ENCODE measurements at regions not wholly inside any gene's neighbourhood (a gene's known extent, or its start where the extent isn't known, plus 50 kb on each side); places are given as distances from the start of the nearest gene placed in this dataset.
"Not testable (repeated sequence)": the region's sequence is repeated elsewhere in the genome, so short reads cannot be mapped to it uniquely, and the experiment has no call there.

DNA sequence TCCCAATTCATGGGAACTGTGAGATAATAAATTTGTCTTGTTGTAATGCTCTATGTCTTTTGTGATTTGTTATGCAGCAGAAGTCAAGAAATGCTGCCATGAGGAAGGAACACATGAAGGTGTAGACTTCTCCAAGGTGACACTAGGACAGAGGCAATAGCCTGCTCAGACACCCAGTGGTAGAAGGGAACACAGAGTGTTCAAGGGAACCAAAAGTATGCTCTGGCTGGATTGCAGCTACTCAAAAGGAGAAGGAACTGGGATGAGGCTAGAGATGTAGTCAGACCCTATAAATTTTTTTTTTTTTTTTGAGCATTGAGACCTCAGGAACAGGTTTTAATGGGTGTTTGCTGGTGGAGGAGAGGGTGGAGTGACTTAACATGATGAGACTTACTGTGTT lies 232.5 kb downstream of the PARP8 start:
- Histone ChIP-seq H3K27ac (ENCODE audit: low read length) (no peak overlapping the region), H3K4me1 (ENCODE audit: control insufficient read depth, low read depth, low read length) (peaks cover 4% of the 10 kb centered on the region), H3K36me3 (ENCODE audit: control insufficient read depth, low read depth, low read length) (no peaks in the 10 kb centered on the region), H3K9me3 (ENCODE audit: control insufficient read depth, low read depth, low read length) (no peaks in the 10 kb centered on the region), H3K27me3 (ENCODE audit: control insufficient read depth, insufficient read depth, low read length) (no peaks in the 10 kb centered on the region), H3K9ac (ENCODE audit: low read length) (no peak overlapping the region), H3K4me3 (ENCODE audit: low read length) (no peak overlapping the region)

DNA sequence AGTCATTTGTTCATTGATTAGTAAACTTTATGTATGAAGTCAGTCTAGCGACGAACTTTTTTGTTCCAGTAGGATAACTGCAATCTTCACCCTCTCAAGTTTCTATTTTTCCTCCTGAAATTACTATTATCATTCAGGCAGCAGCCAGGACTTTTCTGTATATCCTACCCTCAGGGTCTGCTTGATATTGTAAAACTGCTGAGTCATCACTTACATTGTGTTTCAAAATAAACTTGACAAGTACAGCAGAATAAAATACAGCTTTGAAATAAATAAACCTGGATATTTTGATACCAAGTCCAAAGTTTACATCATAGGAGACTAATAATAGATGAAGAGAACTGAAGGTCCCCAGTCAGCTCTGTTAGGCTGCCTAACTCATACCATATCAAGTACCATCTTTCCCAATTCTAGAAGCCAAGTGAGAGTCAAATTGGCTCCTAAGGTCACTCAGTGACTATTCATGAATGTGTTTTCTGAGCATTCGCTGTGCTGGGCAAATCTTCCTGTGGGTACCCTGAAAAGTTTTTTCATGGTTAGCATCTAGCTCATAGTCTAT lies 234.6 kb downstream of the PARP8 start:
- Histone ChIP-seq H3K4me1 (ENCODE audit: control insufficient read depth, low read depth, low read length) (peaks cover 4% of the 10 kb centered on the region), H3K9ac (ENCODE audit: low read length) (no peak overlapping the region), H3K27ac (ENCODE audit: low read length) (no peak overlapping the region), H3K9me3 (ENCODE audit: control insufficient read depth, low read depth, low read length) (no peaks in the 10 kb centered on the region), H3K36me3 (ENCODE audit: control insufficient read depth, low read depth, low read length) (no peaks in the 10 kb centered on the region), H3K27me3 (ENCODE audit: control insufficient read depth, insufficient read depth, low read length) (no peaks in the 10 kb centered on the region), H3K4me3 (ENCODE audit: low read length) (no peak overlapping the region)

DNA sequence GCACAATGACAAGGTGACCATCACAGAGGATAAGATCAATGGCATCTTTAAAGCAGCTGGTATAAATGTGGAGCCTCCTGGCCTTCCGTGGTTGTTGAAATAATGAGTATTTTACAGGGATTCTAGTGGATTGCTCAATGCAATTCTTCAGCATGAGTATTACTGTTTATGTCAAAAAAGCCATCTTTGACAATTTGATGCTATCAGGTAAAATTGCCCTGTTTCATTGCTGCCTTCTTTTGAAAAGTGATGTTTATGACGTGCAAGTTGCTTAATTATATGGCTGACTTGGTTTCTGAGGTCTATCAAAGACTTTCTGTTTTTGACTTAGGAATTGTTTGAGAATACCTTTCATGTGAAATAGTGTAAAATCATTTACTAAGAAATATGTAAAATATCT lies 237.2 kb downstream of the PARP8 start:
- no peaks in the 10 kb centered on the region for H3K9me3 ChIP-seq (ENCODE audit: control insufficient read depth, low read depth, low read length)
- H3K27me3 ChIP-seq (ENCODE audit: control insufficient read depth, insufficient read depth, low read length), result no peaks in the 10 kb centered on the region
- peaks cover 4% of the 10 kb centered on the region for H3K4me1 ChIP-seq (ENCODE audit: control insufficient read depth, low read depth, low read length)
- H3K27ac ChIP-seq (ENCODE audit: low read length), result no peak overlapping the region
- H3K4me3 ChIP-seq (ENCODE audit: low read length), result no peak overlapping the region
- H3K36me3 ChIP-seq (ENCODE audit: control insufficient read depth, low read depth, low read length), result no peaks in the 10 kb centered on the region
- no peak overlapping the region for H3K9ac ChIP-seq (ENCODE audit: low read length)

DNA sequence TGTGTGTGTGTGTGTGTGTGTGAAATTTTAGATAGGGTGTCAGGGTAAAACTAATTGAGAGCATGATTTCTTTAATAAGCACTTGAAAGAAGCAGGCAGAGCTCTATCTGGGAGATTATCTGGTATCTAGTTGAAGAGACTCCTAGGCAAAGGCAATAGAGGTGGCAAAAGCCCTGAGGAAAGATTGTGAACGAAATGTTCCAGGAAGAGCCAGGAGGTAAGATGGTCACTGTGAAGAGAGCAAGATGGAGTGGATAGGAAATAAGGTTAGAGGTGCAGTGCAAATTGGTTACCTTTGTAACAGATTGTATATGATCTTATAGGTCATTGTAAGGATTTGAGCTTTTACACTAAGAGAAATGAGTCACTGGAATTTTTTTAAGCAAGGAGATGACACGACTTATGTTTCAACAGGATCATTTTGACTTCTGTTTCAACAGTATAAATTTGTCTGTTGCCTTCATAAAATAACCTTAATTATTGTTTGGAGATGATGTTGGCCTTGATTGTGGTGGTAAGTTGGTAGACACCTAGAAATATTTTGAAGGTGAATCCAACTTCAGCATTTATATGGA lies 239.6 kb downstream of the PARP8 start:
- no peak overlapping the region for H3K4me3 ChIP-seq (ENCODE audit: low read length)
- H3K9ac ChIP-seq (ENCODE audit: low read length), result no peak overlapping the region
- H3K36me3 ChIP-seq (ENCODE audit: control insufficient read depth, low read depth, low read length), result no peaks in the 10 kb centered on the region
- no peaks in the 10 kb centered on the region for H3K27me3 ChIP-seq (ENCODE audit: control insufficient read depth, insufficient read depth, low read length)
- no peak overlapping the region for H3K27ac ChIP-seq (ENCODE audit: low read length)
- H3K4me1 ChIP-seq (ENCODE audit: control insufficient read depth, low read depth, low read length), result no peaks in the 10 kb centered on the region
- no peaks in the 10 kb centered on the region for H3K9me3 ChIP-seq (ENCODE audit: control insufficient read depth, low read depth, low read length)

DNA sequence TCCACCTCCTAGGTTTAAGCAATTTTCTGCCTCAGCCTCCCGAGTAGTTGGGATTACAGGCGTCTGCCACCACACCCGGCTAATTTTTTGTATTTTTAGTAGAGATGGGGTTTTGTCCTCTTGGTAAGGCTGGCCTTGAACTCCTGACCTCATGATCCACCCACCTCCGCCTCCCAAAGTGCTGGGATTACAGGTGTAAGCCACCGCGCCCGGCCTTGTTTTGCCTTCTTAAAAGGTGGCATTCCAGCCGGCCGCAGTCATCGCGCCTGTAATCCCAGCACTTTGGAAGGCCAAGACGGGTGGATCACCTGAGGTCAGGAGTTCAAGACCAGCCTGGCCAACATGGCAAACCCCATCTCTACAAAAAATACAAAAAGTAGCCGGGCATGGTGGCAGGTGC lies 253.7 kb downstream of the PARP8 start:
- H3K27ac ChIP-seq (ENCODE audit: low read length); H3K4me3 ChIP-seq (ENCODE audit: low read length); H3K9ac ChIP-seq (ENCODE audit: low read length): not testable (repeated sequence)

DNA sequence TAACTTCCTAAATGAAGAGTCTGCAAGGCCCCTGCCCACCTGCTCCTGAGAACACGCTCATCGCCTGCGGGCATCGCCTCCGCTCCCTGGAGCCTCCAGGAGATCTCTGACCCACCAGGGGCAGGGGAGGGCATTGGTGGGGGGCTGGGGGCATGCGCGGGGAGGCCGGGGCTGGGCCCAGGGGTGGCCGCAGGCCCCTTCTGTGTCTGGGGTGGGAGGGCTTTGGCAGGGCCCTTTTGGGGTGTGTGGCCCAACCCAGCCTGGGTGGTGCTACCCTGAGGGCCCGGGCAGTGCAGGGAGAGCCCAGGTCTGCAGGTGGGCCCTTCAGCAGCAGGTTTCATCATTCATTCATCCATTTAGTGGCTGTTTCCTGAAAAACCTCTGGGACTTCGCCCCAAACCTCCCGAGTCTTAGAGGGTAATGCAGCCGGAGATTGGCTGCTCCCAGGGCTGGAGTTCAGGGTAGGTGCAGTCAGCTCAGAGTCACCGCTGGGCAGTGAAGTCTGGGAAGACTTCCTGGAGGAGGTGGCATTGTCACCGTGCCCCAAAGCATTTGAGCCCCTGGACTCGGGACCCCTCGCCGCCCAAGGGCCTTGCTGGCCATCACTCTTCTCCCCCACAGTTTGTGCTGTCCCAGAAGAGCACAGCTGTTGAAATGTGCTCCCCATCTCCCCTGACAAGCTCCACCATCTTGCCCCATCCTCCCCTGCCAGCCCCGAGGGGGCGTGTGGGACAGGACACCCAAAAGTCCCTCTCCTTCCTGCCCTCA lies 255.1 kb downstream of the PARP8 start:
- Histone ChIP-seq H3K4me3 (ENCODE audit: low read length) (no peak overlapping the region), H3K27ac (ENCODE audit: low read length) (no peak overlapping the region), H3K27me3 (ENCODE audit: control insufficient read depth, insufficient read depth, low read length) (no peaks in the 10 kb centered on the region), H3K36me3 (ENCODE audit: control insufficient read depth, low read depth, low read length) (no peaks in the 10 kb centered on the region), H3K4me1 (ENCODE audit: control insufficient read depth, low read depth, low read length) (no peaks in the 10 kb centered on the region), H3K9ac (ENCODE audit: low read length) (no peak overlapping the region), H3K9me3 (ENCODE audit: control insufficient read depth, low read depth, low read length) (no peaks in the 10 kb centered on the region)

More for the DNA sequence above, 253.7 kb downstream of the PARP8 start:
- H3K27me3 ChIP-seq (ENCODE audit: control insufficient read depth, insufficient read depth, low read length); H3K9me3 ChIP-seq (ENCODE audit: control insufficient read depth, low read depth, low read length); H3K4me1 ChIP-seq (ENCODE audit: control insufficient read depth, low read depth, low read length); H3K36me3 ChIP-seq (ENCODE audit: control insufficient read depth, low read depth, low read length): not testable (repeated sequence)

DNA sequence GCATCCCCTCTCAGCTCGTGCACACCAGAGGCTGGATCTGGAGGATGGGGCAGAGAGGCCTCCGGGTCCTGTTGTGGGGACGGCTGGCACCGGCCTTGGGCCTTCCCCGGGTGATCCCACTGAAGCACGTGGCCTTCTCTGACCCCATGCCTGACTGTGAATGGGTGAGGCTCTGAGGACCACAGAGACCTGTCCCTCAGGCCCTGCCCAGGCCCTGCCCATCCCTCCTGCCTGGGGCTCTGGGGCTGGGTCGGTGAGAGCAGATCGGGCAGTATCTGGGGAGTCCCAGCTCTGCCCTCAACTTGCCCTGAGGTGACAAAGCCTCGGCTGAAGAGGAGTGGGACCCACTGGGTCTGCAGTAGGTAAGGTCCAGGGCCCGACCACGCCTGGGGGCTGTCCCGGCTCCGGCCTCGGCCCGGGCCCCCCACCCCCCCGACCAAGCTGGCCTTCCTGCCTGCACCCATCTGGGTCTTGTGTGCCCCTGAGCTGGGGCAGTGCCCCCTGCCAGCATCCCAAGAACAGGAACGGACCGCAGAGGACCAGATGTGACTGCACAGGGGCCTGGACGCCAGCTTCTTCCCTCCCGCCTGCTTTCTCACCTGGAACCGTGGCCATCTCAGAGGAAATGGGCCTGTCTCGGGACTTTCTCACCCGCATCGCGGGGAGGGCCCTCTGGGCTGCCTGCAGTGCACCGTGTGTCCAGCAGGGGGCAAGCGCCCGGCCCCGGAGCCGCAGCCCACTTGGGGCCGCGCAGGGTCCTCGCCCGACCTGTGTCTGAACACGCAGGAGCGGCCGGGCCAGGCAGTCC lies 255.9 kb downstream of the PARP8 start:
- H3K27ac ChIP-seq (ENCODE audit: low read length); H3K9me3 ChIP-seq (ENCODE audit: control insufficient read depth, low read depth, low read length); H3K27me3 ChIP-seq (ENCODE audit: control insufficient read depth, insufficient read depth, low read length); H3K36me3 ChIP-seq (ENCODE audit: control insufficient read depth, low read depth, low read length); H3K4me1 ChIP-seq (ENCODE audit: control insufficient read depth, low read depth, low read length); H3K4me3 ChIP-seq (ENCODE audit: low read length); H3K9ac ChIP-seq (ENCODE audit: low read length): not testable (repeated sequence)

DNA sequence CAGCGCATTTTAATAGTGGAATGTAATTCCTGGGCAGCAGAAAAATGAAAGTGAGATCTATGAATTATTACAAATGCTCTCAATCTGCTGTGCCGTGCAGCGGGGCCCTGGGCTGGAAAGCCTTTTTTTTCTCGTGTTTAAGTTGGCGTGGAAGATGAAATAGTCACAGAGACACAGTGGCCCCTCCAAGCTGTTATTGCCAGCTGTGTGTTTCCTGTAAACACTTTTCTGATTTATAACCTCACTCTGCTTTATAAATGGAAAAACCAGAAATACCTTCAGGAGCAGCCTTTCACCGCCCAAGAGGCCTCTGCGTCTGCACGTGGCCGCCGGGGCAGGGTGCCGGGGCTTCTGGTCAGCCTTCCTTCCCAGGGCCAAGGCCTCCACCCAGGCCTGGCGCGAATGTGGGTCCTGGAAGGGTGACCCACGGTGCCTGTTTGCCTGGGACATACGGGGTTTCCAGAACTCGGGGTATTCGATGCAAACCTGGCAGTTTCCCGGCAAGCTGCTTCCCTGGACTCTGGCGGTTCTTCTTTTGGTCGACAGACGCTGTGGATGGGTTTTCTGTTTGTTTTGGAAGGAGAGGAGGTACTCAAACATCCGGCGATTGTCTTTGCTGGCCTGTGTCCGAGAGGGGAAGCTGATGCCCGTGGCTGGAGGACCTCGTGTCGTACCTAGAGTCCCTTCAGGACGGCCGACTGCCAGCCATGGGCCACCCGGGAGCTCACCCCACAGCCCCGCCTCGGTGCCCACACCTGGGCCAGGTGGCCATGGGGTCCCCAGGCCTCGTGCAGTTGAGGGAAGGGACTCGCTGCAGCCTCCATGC lies 256.7 kb downstream of the PARP8 start:
- Histone ChIP-seq H3K27ac (ENCODE audit: low read length) (no peak overlapping the region), H3K9ac (ENCODE audit: low read length) (no peak overlapping the region), H3K4me1 (ENCODE audit: control insufficient read depth, low read depth, low read length) (no peaks in the 10 kb centered on the region), H3K9me3 (ENCODE audit: control insufficient read depth, low read depth, low read length) (no peaks in the 10 kb centered on the region), H3K36me3 (ENCODE audit: control insufficient read depth, low read depth, low read length) (no peaks in the 10 kb centered on the region), H3K4me3 (ENCODE audit: low read length) (no peak overlapping the region), H3K27me3 (ENCODE audit: control insufficient read depth, insufficient read depth, low read length) (no peaks in the 10 kb centered on the region)

DNA sequence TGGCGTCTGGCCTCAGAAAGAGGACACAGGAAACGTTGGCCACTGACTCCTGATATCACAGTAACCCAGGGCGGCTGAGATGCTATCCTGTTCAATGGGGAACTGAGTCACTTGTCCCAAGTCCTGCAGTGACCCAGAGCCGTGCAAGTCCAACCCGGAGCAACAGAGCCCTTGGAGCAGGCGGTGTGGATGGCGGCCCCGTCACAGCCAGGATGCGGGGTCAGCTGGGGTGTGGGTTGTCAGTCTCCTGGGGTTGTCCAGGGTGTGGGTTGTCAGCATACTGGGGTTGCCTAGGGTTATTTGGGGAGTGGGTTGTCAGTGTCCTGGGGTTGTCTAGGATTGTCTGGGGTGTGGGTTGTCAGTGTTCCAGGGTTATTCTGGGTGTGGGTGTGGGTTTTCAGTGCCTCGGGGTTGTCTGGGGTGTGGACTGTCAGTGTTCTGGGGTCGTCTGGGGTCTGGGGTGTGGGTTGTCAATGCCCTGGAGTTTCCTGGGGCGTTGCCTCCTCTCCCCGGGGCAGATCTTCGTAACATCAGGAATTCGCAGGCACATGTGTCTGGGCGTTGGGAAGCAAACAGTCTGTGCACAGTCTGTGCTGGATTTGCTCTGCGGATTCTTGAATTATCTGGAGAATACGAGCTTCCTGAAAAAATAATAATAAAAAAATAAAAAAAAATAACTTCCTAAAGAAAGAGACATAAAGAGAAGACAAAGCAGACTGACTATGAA lies 257.5 kb downstream of the PARP8 start:
- Histone ChIP-seq H3K36me3 (ENCODE audit: control insufficient read depth, low read depth, low read length) (no peaks in the 10 kb centered on the region), H3K9ac (ENCODE audit: low read length) (no peak overlapping the region), H3K27me3 (ENCODE audit: control insufficient read depth, insufficient read depth, low read length) (no peaks in the 10 kb centered on the region), H3K4me1 (ENCODE audit: control insufficient read depth, low read depth, low read length) (no peaks in the 10 kb centered on the region), H3K9me3 (ENCODE audit: control insufficient read depth, low read depth, low read length) (no peaks in the 10 kb centered on the region), H3K27ac (ENCODE audit: low read length) (no peak overlapping the region), H3K4me3 (ENCODE audit: low read length) (no peak overlapping the region)

DNA sequence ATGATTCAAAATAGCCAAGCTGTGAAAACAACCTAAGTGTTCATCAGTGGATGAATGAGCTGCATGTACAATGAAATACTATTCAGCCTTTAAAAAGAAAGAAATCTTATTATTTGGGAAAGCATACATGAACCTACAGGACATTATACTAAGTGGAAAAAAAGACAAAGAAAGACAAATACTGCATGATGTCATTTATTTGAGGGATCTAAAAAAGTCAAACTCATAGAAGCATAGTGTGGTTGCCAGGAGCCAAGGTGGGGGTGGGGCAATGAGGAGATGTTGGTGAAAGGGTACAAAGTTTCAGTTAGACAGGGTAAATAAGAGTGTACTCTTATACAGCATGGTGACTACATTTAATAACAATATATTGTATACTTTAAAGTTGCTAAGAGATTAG lies 261.5 kb downstream of the PARP8 start:
- no peak overlapping the region for H3K27ac ChIP-seq (ENCODE audit: low read length)
- H3K36me3 ChIP-seq (ENCODE audit: control insufficient read depth, low read depth, low read length), result no peaks in the 10 kb centered on the region
- no peaks in the 10 kb centered on the region for H3K27me3 ChIP-seq (ENCODE audit: control insufficient read depth, insufficient read depth, low read length)
- no peaks in the 10 kb centered on the region for H3K4me1 ChIP-seq (ENCODE audit: control insufficient read depth, low read depth, low read length)
- no peaks in the 10 kb centered on the region for H3K9me3 ChIP-seq (ENCODE audit: control insufficient read depth, low read depth, low read length)
- H3K9ac ChIP-seq (ENCODE audit: low read length), result no peak overlapping the region
- H3K4me3 ChIP-seq (ENCODE audit: low read length), result no peak overlapping the region
